Duodenal mucosa (tissue), 2 donors: ENCODE measurements at regions not wholly inside any gene's neighbourhood (a gene's known extent, or its start where the extent isn't known, plus 50 kb on each side); places are given as distances from the start of the nearest gene placed in this dataset.

Experiments
- H3K27ac ChIP-seq: one replicate; pipeline ENCODE4 v1.7.0; 2013; ENCODE audit warnings: low read depth, low read length
- H3K27me3 ChIP-seq, 2 donors: one replicate each; pipeline ENCODE4 v1.7.0; 2013; ENCODE audit warnings: low read length in 2 of 2, control low read depth in 1 of 2; ENCODE audit not compliant: insufficient read depth in 2 of 2, control insufficient read depth in 1 of 2
- H3K36me3 ChIP-seq, 2 donors: one replicate each; pipeline ENCODE4 v1.7.0; 2013; ENCODE audit warnings: low read length in 2 of 2, control low read depth in 1 of 2; ENCODE audit not compliant: insufficient read depth in 2 of 2, control insufficient read depth in 1 of 2
- H3K4me1 ChIP-seq, 2 donors: one replicate each; pipeline ENCODE4 v1.7.0; 2013; ENCODE audit warnings: low read length in 2 of 2, control low read depth in 1 of 2; ENCODE audit not compliant: insufficient read depth in 2 of 2, control insufficient read depth in 1 of 2
- H3K4me3 ChIP-seq, 2 donors: one replicate each; pipeline ENCODE4 v1.7.0; 2013; ENCODE audit warnings: low read length in 2 of 2, low read depth in 1 of 2
- H3K9ac ChIP-seq, 2 donors: one replicate each; pipeline ENCODE4 v1.7.0; 2013; ENCODE audit warnings: low read length in 2 of 2, low read depth in 1 of 2
- H3K9me3 ChIP-seq, 2 donors: one replicate each; pipeline ENCODE4 v1.7.0; 2013; ENCODE audit warnings: low read length in 2 of 2, control low read depth in 1 of 2; ENCODE audit not compliant: control insufficient read depth in 1 of 2

GRCh38 chr5:121019106-121019505 is 555.0 kb downstream of the PRR16 start:
- Histone ChIP-seq H3K27me3 (no peaks in the 10 kb centered on the region), H3K4me1 (no peaks in the 10 kb centered on the region), H3K9me3 (no peaks in the 10 kb centered on the region), H3K9ac (no peak overlapping the region), H3K4me3 (no peak overlapping the region), H3K36me3 (no peaks in the 10 kb centered on the region), H3K27ac (no peak overlapping the region)

- Histone ChIP-seq H3K9me3 (no peaks in the 10 kb centered on the region), H3K4me1 (no peaks in the 10 kb centered on the region), H3K27ac (no peak overlapping the region), H3K4me3 (no peak overlapping the region), H3K27me3 (no peaks in the 10 kb centered on the region), H3K36me3 (no peaks in the 10 kb centered on the region), H3K9ac (no peak overlapping the region)
These were observed 555.6 kb downstream of the PRR16 start for GRCh38 chr5:121019734-121020133.

- Histone ChIP-seq H3K27me3 (no peaks in the 10 kb centered on the region), H3K4me1 (no peaks in the 10 kb centered on the region), H3K4me3 (no peak overlapping the region), H3K27ac (no peak overlapping the region), H3K9me3 (no peaks in the 10 kb centered on the region), H3K36me3 (no peaks in the 10 kb centered on the region), H3K9ac (no peak overlapping the region)
These were observed 557.6 kb downstream of the PRR16 start for GRCh38 chr5:121021681-121022080.

- Histone ChIP-seq H3K36me3 (no peaks in the 10 kb centered on the region), H3K27me3 (no peaks in the 10 kb centered on the region), H3K9me3 (no peaks in the 10 kb centered on the region), H3K4me3 (no peak overlapping the region), H3K27ac (no peak overlapping the region), H3K9ac (no peak overlapping the region), H3K4me1 (no peaks in the 10 kb centered on the region)
These were observed 560.6 kb downstream of the PRR16 start for GRCh38 chr5:121024416-121025311.

GRCh38 chr5:121025671-121026070 is 561.6 kb downstream of the PRR16 start:
- no peaks in the 10 kb centered on the region for H3K4me1 ChIP-seq
- H3K9ac ChIP-seq = no peak overlapping the region
- no peaks in the 10 kb centered on the region for H3K9me3 ChIP-seq
- H3K27ac ChIP-seq = no peak overlapping the region
- H3K27me3 ChIP-seq = no peaks in the 10 kb centered on the region
- H3K36me3 ChIP-seq = no peaks in the 10 kb centered on the region
- H3K4me3 ChIP-seq = no peak overlapping the region

- no peaks in the 10 kb centered on the region for H3K9me3 ChIP-seq
- H3K27ac ChIP-seq = no peak overlapping the region
- no peaks in the 10 kb centered on the region for H3K4me1 ChIP-seq
- no peaks in the 10 kb centered on the region for H3K36me3 ChIP-seq
- no peak overlapping the region for H3K9ac ChIP-seq
- H3K4me3 ChIP-seq = no peak overlapping the region
- H3K27me3 ChIP-seq = no peaks in the 10 kb centered on the region
These were observed 563.5 kb downstream of the PRR16 start for GRCh38 chr5:121027636-121028035.

GRCh38 chr5:121029536-121030245 is 565.6 kb downstream of the PRR16 start:
- H3K36me3 ChIP-seq = no peaks in the 10 kb centered on the region
- no peaks in the 10 kb centered on the region for H3K9me3 ChIP-seq
- H3K27me3 ChIP-seq = no peaks in the 10 kb centered on the region
- H3K27ac ChIP-seq = no peak overlapping the region
- no peaks in the 10 kb centered on the region for H3K4me1 ChIP-seq
- no peak overlapping the region for H3K4me3 ChIP-seq
- H3K9ac ChIP-seq = no peak overlapping the region

GRCh38 chr5:121031491-121031890 is 567.4 kb downstream of the PRR16 start:
- H3K4me3 ChIP-seq = no peak overlapping the region
- H3K4me1 ChIP-seq = no peaks in the 10 kb centered on the region
- H3K27ac ChIP-seq = no peak overlapping the region
- H3K27me3 ChIP-seq = no peaks in the 10 kb centered on the region
- no peaks in the 10 kb centered on the region for H3K9me3 ChIP-seq
- no peaks in the 10 kb centered on the region for H3K36me3 ChIP-seq
- H3K9ac ChIP-seq = no peak overlapping the region

GRCh38 chr5:121033334-121033733 is 569.2 kb downstream of the PRR16 start:
- Histone ChIP-seq H3K36me3 (no peaks in the 10 kb centered on the region), H3K9ac (no peak overlapping the region), H3K27ac (no peak overlapping the region), H3K27me3 (no peaks in the 10 kb centered on the region), H3K4me3 (no peak overlapping the region), H3K4me1 (no peaks in the 10 kb centered on the region), H3K9me3 (no peaks in the 10 kb centered on the region)

- Histone ChIP-seq H3K9ac (no peak overlapping the region), H3K27me3 (no peaks in the 10 kb centered on the region), H3K9me3 (no peaks in the 10 kb centered on the region), H3K4me3 (no peak overlapping the region), H3K27ac (no peak overlapping the region), H3K36me3 (no peaks in the 10 kb centered on the region), H3K4me1 (no peaks in the 10 kb centered on the region)
These were observed 574.3 kb downstream of the PRR16 start for GRCh38 chr5:121038438-121038837.
